Nephron progenitor cell (in vitro differentiated cells): ENCODE measurements at regions not wholly inside any gene's neighbourhood (a gene's known extent, or its start where the extent isn't known, plus 50 kb on each side); places are given as distances from the start of the nearest gene placed in this dataset.

Experiments used
- DNase-seq: peaks from one replicate; pipeline ENCODE4 v3.0.0; 2021
- H3K27ac Mint-ChIP-seq: 2 replicates; pipeline ENCODE4 v1.8.0; 2021; ENCODE audit warnings: mild to moderate bottlenecking, moderate library complexity, mixed read lengths
- H3K27me3 Mint-ChIP-seq: 2 replicates; pipeline ENCODE4 v1.8.0; 2021; ENCODE audit warnings: mild to moderate bottlenecking, low read depth, mixed read lengths; ENCODE audit not compliant: poor library complexity
- H3K36me3 Mint-ChIP-seq: 2 replicates; pipeline ENCODE4 v1.8.0; 2021; ENCODE audit warnings: low read depth, mixed read lengths
- H3K4me1 Mint-ChIP-seq: 2 replicates; pipeline ENCODE4 v1.8.0; 2021; ENCODE audit warnings: mixed read lengths
- H3K4me3 Mint-ChIP-seq: 2 replicates; pipeline ENCODE4 v1.8.0; 2021; ENCODE audit warnings: mild to moderate bottlenecking, moderate library complexity, mixed read lengths
- H3K9me3 Mint-ChIP-seq: 2 replicates; pipeline ENCODE4 v1.8.0; 2021; ENCODE audit warnings: mild to moderate bottlenecking, moderate library complexity, mixed read lengths
- TF ChIP-seq, protein P1 (sequence below): fragments of 200-600 bp; sonication (generic); IDR thresholded peaks from 2 replicates; pipeline ENCODE4 v1.5.0; 2021; ENCODE audit warnings: antibody characterized with exemption

DNA sequence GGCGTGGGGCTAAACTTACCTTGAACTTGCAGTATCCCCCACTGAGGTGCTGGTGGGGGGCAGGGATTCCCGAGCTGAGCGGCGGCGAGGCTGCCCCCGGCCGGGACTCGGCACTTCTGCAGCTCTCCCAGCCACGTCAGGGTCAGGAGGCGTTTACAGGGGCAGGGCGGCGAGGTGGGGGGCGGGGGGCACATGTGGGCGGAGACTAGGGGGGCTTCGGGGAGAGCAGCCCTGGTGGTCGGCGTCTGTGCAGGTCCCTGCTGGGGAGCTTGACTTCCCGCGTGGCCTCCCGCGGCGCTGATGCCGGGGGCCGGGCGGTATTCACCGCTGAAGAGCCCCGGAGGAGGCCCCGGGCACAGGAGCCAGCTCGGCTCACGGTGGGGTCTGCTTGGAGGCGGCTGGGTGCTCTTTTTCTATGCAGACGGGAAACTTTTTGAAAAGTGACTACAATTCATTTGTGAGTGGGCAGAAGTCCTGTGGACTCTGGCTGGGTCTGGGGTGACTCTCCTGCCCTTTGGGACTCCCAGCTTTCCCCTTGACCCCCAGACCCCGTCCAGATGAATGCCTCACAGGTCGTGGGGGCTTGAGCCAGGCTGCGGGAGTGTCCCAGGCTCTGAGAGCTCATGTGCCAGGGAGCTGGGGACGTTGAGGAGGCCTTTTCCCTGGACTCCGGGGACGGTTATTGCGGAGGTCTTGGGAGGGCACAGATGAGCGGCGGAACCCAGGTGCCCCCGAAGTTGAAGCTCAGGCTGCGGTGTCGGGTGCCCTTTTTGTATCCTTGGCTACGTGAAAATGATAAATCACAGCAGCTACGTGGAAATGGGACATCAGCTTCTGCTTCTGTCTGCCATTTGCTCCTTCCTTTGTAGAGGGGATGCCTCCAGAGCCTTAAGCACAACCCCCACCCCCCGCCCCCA lies 75.9 kb upstream of the GATA5 start:
- no peak overlapping the region for H3K27ac Mint-ChIP-seq

DNA sequence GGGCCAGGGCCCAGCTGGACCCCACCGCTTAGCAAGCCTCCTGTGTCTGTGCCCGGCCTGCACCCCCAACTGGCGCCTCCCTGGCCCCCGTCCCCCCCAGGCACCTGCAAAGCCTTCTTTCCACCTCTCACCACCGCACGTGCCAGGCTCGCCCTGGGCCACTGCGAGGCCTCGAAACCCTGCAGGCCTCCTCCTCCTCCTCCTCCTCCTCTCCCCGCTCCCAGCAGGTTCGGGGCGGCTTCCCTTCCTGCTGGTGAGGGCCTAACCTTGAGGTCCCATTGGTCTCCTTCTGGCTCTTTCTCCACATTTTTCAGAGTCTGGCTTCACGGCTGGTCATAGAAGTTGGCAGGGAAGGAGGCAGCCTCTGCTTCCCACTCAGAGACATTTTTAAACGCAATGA lies 76.8 kb upstream of the GATA5 start:
- Mint-ChIP-seq H3K36me3 (no peaks in the 10 kb centered on the region), H3K27me3 (peaks cover 28% of the 10 kb centered on the region), H3K9me3 (no peaks in the 10 kb centered on the region), H3K27ac (no peak overlapping the region), H3K4me1 (peaks cover 63% of the 10 kb centered on the region), H3K4me3 (peak overlapping the region; percentile 41)
- DNase-seq, result no peak
- TF ChIP-seq, protein P1, sequence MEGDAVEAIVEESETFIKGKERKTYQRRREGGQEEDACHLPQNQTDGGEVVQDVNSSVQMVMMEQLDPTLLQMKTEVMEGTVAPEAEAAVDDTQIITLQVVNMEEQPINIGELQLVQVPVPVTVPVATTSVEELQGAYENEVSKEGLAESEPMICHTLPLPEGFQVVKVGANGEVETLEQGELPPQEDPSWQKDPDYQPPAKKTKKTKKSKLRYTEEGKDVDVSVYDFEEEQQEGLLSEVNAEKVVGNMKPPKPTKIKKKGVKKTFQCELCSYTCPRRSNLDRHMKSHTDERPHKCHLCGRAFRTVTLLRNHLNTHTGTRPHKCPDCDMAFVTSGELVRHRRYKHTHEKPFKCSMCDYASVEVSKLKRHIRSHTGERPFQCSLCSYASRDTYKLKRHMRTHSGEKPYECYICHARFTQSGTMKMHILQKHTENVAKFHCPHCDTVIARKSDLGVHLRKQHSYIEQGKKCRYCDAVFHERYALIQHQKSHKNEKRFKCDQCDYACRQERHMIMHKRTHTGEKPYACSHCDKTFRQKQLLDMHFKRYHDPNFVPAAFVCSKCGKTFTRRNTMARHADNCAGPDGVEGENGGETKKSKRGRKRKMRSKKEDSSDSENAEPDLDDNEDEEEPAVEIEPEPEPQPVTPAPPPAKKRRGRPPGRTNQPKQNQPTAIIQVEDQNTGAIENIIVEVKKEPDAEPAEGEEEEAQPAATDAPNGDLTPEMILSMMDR, result no peak

More for the DNA sequence above, 75.9 kb upstream of the GATA5 start:
- Mint-ChIP-seq H3K9me3 (no peaks in the 10 kb centered on the region), H3K4me3 (peak overlapping the region; percentile 67), H3K36me3 (no peaks in the 10 kb centered on the region), H3K27me3 (peaks cover 28% of the 10 kb centered on the region), H3K4me1 (peaks cover 58% of the 10 kb centered on the region)
- peak; percentile 65 for DNase-seq
- TF ChIP-seq, protein P1, result no peak

DNA sequence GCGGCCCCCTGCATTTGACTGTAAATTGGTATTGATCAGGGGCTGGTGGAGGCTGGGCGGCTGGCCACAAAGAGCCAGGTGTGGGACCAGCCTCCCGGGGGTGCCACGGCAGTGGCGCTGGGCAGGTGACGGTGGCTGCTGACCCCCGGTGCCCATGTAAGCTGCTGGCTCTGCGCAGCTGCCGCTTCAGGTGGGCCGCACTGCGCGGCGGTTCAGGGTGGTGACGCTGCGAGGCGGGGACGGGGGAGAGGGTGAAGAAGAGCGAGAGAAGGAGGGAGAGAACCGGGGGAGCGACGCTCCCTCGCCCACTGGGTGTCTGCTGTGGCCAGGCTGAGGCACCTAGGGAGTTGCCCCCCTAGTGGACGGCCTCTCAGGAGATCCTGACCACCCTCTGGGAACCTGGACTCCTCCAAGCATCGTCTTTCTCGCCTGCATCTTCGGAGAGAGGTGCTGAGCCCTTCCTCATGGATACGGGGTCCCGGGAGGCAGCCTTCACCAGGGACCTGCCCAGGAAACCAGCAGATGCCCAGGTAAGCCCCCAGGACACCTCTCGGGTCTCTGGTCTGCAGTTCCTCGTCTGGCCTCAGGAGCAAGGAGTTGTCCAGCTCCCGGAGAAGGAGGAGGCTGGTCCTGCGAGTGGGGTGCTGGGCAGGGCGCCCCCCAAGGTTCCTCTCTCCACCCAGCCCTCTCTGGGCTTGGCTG lies 77.5 kb upstream of the GATA5 start:
- peak overlapping the region; percentile 8 for H3K4me3 Mint-ChIP-seq
- H3K27ac Mint-ChIP-seq, result no peak overlapping the region
- peaks cover 60% of the 10 kb centered on the region for H3K4me1 Mint-ChIP-seq
- no peaks in the 10 kb centered on the region for H3K9me3 Mint-ChIP-seq
- no peak for DNase-seq
- H3K36me3 Mint-ChIP-seq, result no peaks in the 10 kb centered on the region
- TF ChIP-seq, protein P1, result no peak
- H3K27me3 Mint-ChIP-seq, result peaks cover 28% of the 10 kb centered on the region

DNA sequence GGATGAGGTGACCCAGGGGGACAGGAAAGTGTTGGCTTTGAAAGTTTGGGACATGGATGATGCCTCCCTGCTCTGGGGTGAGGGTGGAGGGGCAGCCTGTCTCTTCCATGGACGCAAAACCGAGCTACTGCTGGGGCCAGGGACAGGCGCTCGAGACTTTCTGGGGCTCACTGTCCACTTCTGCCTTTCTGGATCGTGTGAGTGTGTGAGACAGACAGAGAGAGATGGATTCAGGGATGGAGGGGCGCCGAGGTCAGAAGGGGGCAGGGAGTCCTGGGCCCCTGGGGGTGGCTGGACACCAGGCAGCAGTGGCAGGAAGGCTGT lies 78.0 kb upstream of the GATA5 start:
- Mint-ChIP-seq H3K27me3 (peaks cover 28% of the 10 kb centered on the region), H3K4me1 (peaks cover 59% of the 10 kb centered on the region), H3K36me3 (no peaks in the 10 kb centered on the region), H3K27ac (no peak overlapping the region), H3K9me3 (no peaks in the 10 kb centered on the region), H3K4me3 (peak overlapping the region; percentile 8)
- DNase-seq, result no peak
- TF ChIP-seq, protein P1, result no peak

DNA sequence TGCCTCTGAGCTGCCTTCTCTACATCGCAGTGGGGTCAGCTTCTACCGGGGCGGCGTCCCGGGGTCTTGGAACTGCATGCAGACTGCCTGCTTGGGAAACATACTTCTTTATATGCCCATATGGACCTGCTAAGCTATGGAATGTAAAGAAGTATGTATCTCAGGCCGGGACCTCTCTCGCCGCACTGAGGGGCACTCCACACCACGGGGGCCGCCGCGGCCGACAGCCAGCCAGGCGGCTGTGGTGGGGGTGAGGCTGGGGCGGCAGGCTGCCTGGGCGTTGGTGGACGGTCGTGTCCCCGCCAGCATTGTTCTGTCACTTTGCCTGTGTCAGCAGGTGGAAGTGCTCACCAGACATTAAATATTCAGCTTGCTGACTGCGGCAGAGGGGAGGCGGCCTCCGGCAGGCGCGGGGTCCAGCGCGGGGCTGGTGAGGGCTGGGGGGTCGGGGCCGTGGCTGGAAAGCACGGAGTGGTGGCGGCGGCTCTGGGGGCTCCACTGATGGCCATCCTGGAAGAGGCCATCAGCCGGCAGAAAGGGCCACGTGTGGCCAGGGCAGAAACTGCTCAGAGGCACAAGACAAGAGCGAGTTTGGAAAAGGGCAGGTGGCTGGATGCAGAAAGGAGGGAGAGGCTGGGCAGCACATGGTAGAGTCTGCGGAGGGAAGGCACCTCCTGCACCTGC lies 78.6 kb upstream of the GATA5 start:
- TF ChIP-seq, protein P1, result no peak
- H3K27ac Mint-ChIP-seq, result no peak overlapping the region
- H3K4me1 Mint-ChIP-seq, result peaks cover 57% of the 10 kb centered on the region
- H3K4me3 Mint-ChIP-seq, result no peak overlapping the region
- no peak for DNase-seq
- H3K27me3 Mint-ChIP-seq, result peaks cover 28% of the 10 kb centered on the region
- no peaks in the 10 kb centered on the region for H3K36me3 Mint-ChIP-seq
- H3K9me3 Mint-ChIP-seq, result no peaks in the 10 kb centered on the region
